ENCODE measurements at regions not wholly inside any gene's neighbourhood (a gene's known extent, or its start where the extent isn't known, plus 50 kb on each side); places are given as distances from the start of the nearest gene placed in this dataset.
"Not testable (repeated sequence)": the region's sequence is repeated elsewhere in the genome, so short reads cannot be mapped to it uniquely, and the experiment has no call there.

- no peaks in the 10 kb centered on the region for H3K27me3 Mint-ChIP-seq
- H3K9me3 Mint-ChIP-seq, result peaks cover 0 to 18% (median 7%) of the 10 kb centered on the region in 7 donors
- no peaks in the 10 kb centered on the region for H3K36me3 Mint-ChIP-seq
- no peaks in the 10 kb centered on the region for H3K9me3 ChIP-seq (ENCODE audit: control insufficient read depth in 2 of 2, low read length in 2 of 2)
- no peaks in the 10 kb centered on the region for H3K4me1 ChIP-seq (ENCODE audit: control insufficient read depth, insufficient read depth, low read length, poor library complexity, severe bottlenecking)
- no peak overlapping the region for H3K27ac ChIP-seq (ENCODE audit: insufficient read depth, low read length, poor library complexity, severe bottlenecking)
- H3K4me1 Mint-ChIP-seq, result no peaks in the 10 kb centered on the region
- DNase-seq (no peak), ATAC-seq (ENCODE audit: low read depth in 2 of 2) (no peak)
- H3K27ac Mint-ChIP-seq, result no peak overlapping the region
- no peaks in the 10 kb centered on the region for H3K27me3 ChIP-seq (ENCODE audit: control insufficient read depth, insufficient read depth, low read length)
- no peaks in the 10 kb centered on the region for H3K36me3 ChIP-seq (ENCODE audit: control insufficient read depth, insufficient read depth, low read length)
- H3K4me3 ChIP-seq (ENCODE audit: low read depth, low read length), result no peak overlapping the region
- no peak overlapping the region for H3K4me3 Mint-ChIP-seq
Observed at GRCh38 chr2:34787341-34787740, 1188.2 kb upstream of the FAM98A start.

- DNase-seq (no peak), ATAC-seq (ENCODE audit: low read depth in 2 of 2) (no peak)
- no peaks in the 10 kb centered on the region for H3K36me3 Mint-ChIP-seq
- H3K4me1 ChIP-seq (ENCODE audit: control insufficient read depth, insufficient read depth, low read length, poor library complexity, severe bottlenecking), result no peaks in the 10 kb centered on the region
- H3K4me3 ChIP-seq (ENCODE audit: low read depth, low read length), result no peak overlapping the region
- no peak overlapping the region for H3K27ac Mint-ChIP-seq
- H3K9me3 ChIP-seq (ENCODE audit: control insufficient read depth in 2 of 2, low read length in 2 of 2), result no peaks in the 10 kb centered on the region
- no peaks in the 10 kb centered on the region for H3K4me1 Mint-ChIP-seq
- H3K27me3 Mint-ChIP-seq, result no peaks in the 10 kb centered on the region
- H3K36me3 ChIP-seq (ENCODE audit: control insufficient read depth, insufficient read depth, low read length), result no peaks in the 10 kb centered on the region
- H3K4me3 Mint-ChIP-seq, result no peak overlapping the region
- no peak overlapping the region for H3K27ac ChIP-seq (ENCODE audit: insufficient read depth, low read length, poor library complexity, severe bottlenecking)
- peaks cover 2 to 12% (median 9%) of the 10 kb centered on the region in 7 donors for H3K9me3 Mint-ChIP-seq
- H3K27me3 ChIP-seq (ENCODE audit: control insufficient read depth, insufficient read depth, low read length), result no peaks in the 10 kb centered on the region
Observed at GRCh38 chr2:34785206-34785785, 1186.2 kb upstream of the FAM98A start.

GRCh38 chr2:34784701-34785100, 1185.6 kb upstream of the FAM98A start:
- Mint-ChIP-seq H3K36me3 (no peaks in the 10 kb centered on the region), H3K4me1 (no peaks in the 10 kb centered on the region), H3K27me3 (no peaks in the 10 kb centered on the region)

DNA sequence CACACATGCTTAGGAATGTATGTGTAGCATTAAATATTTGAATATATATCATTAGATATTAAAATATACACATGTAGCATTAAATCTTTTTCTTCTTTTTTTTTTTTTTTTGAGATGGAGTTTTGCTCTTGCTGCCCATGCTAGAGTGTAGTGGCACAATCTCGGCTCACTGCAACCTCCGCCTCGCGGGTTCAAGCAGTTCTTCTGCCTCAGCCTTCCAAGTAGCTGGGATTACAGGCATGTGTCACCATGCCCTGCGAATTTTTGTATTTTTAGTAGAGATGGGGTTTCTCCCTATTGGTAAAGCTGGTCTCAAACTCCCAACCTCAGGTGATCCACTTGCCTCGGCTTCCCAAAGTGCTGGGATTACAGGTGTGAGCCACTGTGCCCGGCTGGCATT, 1151.6 kb upstream of the FAM98A start:
- H3K9me3 Mint-ChIP-seq, result peaks cover 2 to 22% (median 5%) of the 10 kb centered on the region in 7 donors
- H3K4me3 ChIP-seq (ENCODE audit: low read depth, low read length); H3K36me3 ChIP-seq (ENCODE audit: control insufficient read depth, insufficient read depth, low read length); H3K27ac ChIP-seq (ENCODE audit: insufficient read depth, low read length, poor library complexity, severe bottlenecking); H3K4me1 ChIP-seq (ENCODE audit: control insufficient read depth, insufficient read depth, low read length, poor library complexity, severe bottlenecking); H3K27me3 ChIP-seq (ENCODE audit: control insufficient read depth, insufficient read depth, low read length); H3K36me3 Mint-ChIP-seq; H3K27ac Mint-ChIP-seq; DNase-seq; H3K27me3 Mint-ChIP-seq; H3K4me1 Mint-ChIP-seq; H3K9me3 ChIP-seq (ENCODE audit: control insufficient read depth in 2 of 2, low read length in 2 of 2); ATAC-seq (ENCODE audit: low read depth in 2 of 2); H3K4me3 Mint-ChIP-seq: not testable (repeated sequence)

More at GRCh38 chr2:34784701-34785100, 1185.6 kb upstream of the FAM98A start:
- DNase-seq, result no peak
- peaks cover 2 to 11% (median 7%) of the 10 kb centered on the region in 7 donors for H3K9me3 Mint-ChIP-seq
- Histone ChIP-seq H3K4me3 (ENCODE audit: low read depth, low read length) (no peak overlapping the region), H3K27me3 (ENCODE audit: control insufficient read depth, insufficient read depth, low read length) (no peaks in the 10 kb centered on the region), H3K36me3 (ENCODE audit: control insufficient read depth, insufficient read depth, low read length) (no peaks in the 10 kb centered on the region), H3K9me3 (ENCODE audit: control insufficient read depth in 2 of 2, low read length in 2 of 2) (no peaks in the 10 kb centered on the region), H3K27ac (ENCODE audit: insufficient read depth, low read length, poor library complexity, severe bottlenecking) (no peak overlapping the region), H3K4me1 (ENCODE audit: control insufficient read depth, insufficient read depth, low read length, poor library complexity, severe bottlenecking) (no peaks in the 10 kb centered on the region)
- H3K27ac Mint-ChIP-seq, result no peak overlapping the region
- ATAC-seq (ENCODE audit: low read depth in 2 of 2), result no peak
- H3K4me3 Mint-ChIP-seq, result no peak overlapping the region

GRCh38 chr2:34747643-34748042, 1148.5 kb upstream of the FAM98A start:
- Histone ChIP-seq H3K27ac (ENCODE audit: insufficient read depth, low read length, poor library complexity, severe bottlenecking) (no peak overlapping the region), H3K36me3 (ENCODE audit: control insufficient read depth, insufficient read depth, low read length) (no peaks in the 10 kb centered on the region), H3K4me3 (ENCODE audit: low read depth, low read length) (no peak overlapping the region), H3K4me1 (ENCODE audit: control insufficient read depth, insufficient read depth, low read length, poor library complexity, severe bottlenecking) (no peaks in the 10 kb centered on the region), H3K9me3 (ENCODE audit: control insufficient read depth in 2 of 2, low read length in 2 of 2) (peaks cover 0 to 2% of the 10 kb centered on the region in 2 experiments), H3K27me3 (ENCODE audit: control insufficient read depth, insufficient read depth, low read length) (no peaks in the 10 kb centered on the region)
- DNase-seq, result no peak
- no peak overlapping the region for H3K4me3 Mint-ChIP-seq
- H3K4me1 Mint-ChIP-seq, result no peaks in the 10 kb centered on the region
- no peak for ATAC-seq (ENCODE audit: low read depth in 2 of 2)
- H3K27ac Mint-ChIP-seq, result no peak overlapping the region
- H3K27me3 Mint-ChIP-seq, result no peaks in the 10 kb centered on the region
- no peaks in the 10 kb centered on the region for H3K36me3 Mint-ChIP-seq
- peaks cover 2 to 17% (median 5%) of the 10 kb centered on the region in 7 donors for H3K9me3 Mint-ChIP-seq

DNA sequence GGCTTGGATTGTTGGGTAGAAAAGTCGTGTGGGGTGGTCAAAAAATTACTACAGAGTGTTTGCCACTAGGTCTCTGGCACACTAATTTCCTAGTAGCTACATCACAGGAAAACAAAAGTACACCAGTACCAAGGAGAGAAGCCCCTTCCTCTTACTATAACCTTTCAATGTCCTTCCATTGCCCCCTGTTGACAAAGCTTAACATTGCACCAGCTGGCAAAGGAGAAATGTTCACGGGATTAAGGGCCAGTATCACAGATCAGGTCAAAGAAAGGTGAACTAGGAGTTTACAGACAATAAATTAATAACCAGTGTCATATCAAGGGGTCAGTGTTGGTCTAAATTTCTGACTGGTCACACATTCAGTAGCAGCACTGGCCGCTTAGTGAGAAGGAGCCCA, 1139.6 kb upstream of the FAM98A start:
- Mint-ChIP-seq H3K4me1 (no peaks in the 10 kb centered on the region), H3K27ac (no peak overlapping the region), H3K36me3 (no peaks in the 10 kb centered on the region), H3K4me3 (no peak overlapping the region), H3K9me3 (peaks cover 0 to 13% (median 4%) of the 10 kb centered on the region in 7 donors), H3K27me3 (no peaks in the 10 kb centered on the region)
- DNase-seq (no peak), ATAC-seq (ENCODE audit: low read depth in 2 of 2) (no peak)
- no peak overlapping the region for H3K4me3 ChIP-seq (ENCODE audit: low read depth, low read length)
- no peaks in the 10 kb centered on the region for H3K9me3 ChIP-seq (ENCODE audit: control insufficient read depth in 2 of 2, low read length in 2 of 2)
- H3K4me1 ChIP-seq (ENCODE audit: control insufficient read depth, insufficient read depth, low read length, poor library complexity, severe bottlenecking), result no peaks in the 10 kb centered on the region
- H3K27ac ChIP-seq (ENCODE audit: insufficient read depth, low read length, poor library complexity, severe bottlenecking), result no peak overlapping the region
- no peaks in the 10 kb centered on the region for H3K36me3 ChIP-seq (ENCODE audit: control insufficient read depth, insufficient read depth, low read length)
- no peaks in the 10 kb centered on the region for H3K27me3 ChIP-seq (ENCODE audit: control insufficient read depth, insufficient read depth, low read length)

GRCh38 chr2:34737146-34737545, 1138.0 kb upstream of the FAM98A start:
- ATAC-seq (ENCODE audit: low read depth in 2 of 2) (no peak), DNase-seq (no peak)
- no peaks in the 10 kb centered on the region for H3K36me3 Mint-ChIP-seq
- Histone ChIP-seq H3K27ac (ENCODE audit: insufficient read depth, low read length, poor library complexity, severe bottlenecking) (no peak overlapping the region), H3K4me3 (ENCODE audit: low read depth, low read length) (no peak overlapping the region), H3K27me3 (ENCODE audit: control insufficient read depth, insufficient read depth, low read length) (no peaks in the 10 kb centered on the region), H3K4me1 (ENCODE audit: control insufficient read depth, insufficient read depth, low read length, poor library complexity, severe bottlenecking) (no peaks in the 10 kb centered on the region), H3K9me3 (ENCODE audit: control insufficient read depth in 2 of 2, low read length in 2 of 2) (no peaks in the 10 kb centered on the region), H3K36me3 (ENCODE audit: control insufficient read depth, insufficient read depth, low read length) (no peaks in the 10 kb centered on the region)
- H3K27me3 Mint-ChIP-seq, result no peaks in the 10 kb centered on the region
- no peak overlapping the region for H3K27ac Mint-ChIP-seq
- H3K9me3 Mint-ChIP-seq, result peaks cover 0 to 14% (median 4%) of the 10 kb centered on the region in 7 donors
- H3K4me3 Mint-ChIP-seq, result no peak overlapping the region
- H3K4me1 Mint-ChIP-seq, result no peaks in the 10 kb centered on the region

- Histone ChIP-seq H3K36me3 (ENCODE audit: control insufficient read depth, insufficient read depth, low read length) (no peaks in the 10 kb centered on the region), H3K27me3 (ENCODE audit: control insufficient read depth, insufficient read depth, low read length) (no peaks in the 10 kb centered on the region), H3K9me3 (ENCODE audit: control insufficient read depth in 2 of 2, low read length in 2 of 2) (no peaks in the 10 kb centered on the region), H3K27ac (ENCODE audit: insufficient read depth, low read length, poor library complexity, severe bottlenecking) (no peak overlapping the region), H3K4me1 (ENCODE audit: control insufficient read depth, insufficient read depth, low read length, poor library complexity, severe bottlenecking) (no peaks in the 10 kb centered on the region), H3K4me3 (ENCODE audit: low read depth, low read length) (no peak overlapping the region)
- Mint-ChIP-seq H3K4me3 (no peak overlapping the region), H3K9me3 (peaks cover 0 to 14% (median 4%) of the 10 kb centered on the region in 7 donors), H3K27ac (no peak overlapping the region), H3K4me1 (no peaks in the 10 kb centered on the region), H3K27me3 (no peaks in the 10 kb centered on the region), H3K36me3 (no peaks in the 10 kb centered on the region)
- DNase-seq, result no peak
- ATAC-seq (ENCODE audit: low read depth in 2 of 2), result no peak
Observed at GRCh38 chr2:34736482-34736881, 1137.4 kb upstream of the FAM98A start.

Measured in CD4-positive, CD25-positive, alpha-beta regulatory T cell (primary cell).